ENCODE measurements at regions not wholly inside any gene's neighbourhood (a gene's known extent, or its start where the extent isn't known, plus 50 kb on each side); places are given as distances from the start of the nearest gene placed in this dataset.

DNA sequence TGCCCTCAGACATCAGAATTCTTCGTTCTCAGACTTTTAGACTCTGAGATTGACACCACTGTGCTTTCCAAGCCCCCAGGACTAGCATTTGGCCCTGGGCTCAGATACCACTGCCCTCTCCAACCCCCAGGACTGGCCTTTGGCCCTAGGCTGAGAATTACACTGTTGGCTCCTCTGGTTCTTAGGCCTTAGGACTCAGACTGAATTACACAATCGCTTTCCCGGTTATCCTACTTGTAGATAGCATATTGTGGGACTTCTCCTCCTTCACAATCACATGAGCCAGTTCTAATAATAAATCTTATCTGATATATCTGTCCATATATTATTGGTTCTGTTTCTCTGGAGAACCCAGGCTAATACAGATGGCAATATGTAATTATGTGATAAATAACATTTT lies 1725.5 kb downstream of the GRIK2 start:
- H3K27ac ChIP-seq (ENCODE audit: insufficient read depth, low read depth, low read length) = no peak overlapping the region
- H3K36me3 ChIP-seq (ENCODE audit: control insufficient read depth in 2 of 2, extremely low read depth in 1 of 2, insufficient read depth in 2 of 2, low read length in 2 of 2) = no peaks in the 10 kb centered on the region
- H3K9ac ChIP-seq (replicated peaks; ENCODE audit: extremely low read depth, insufficient read depth, low read length) = no peak overlapping the region
- intact Hi-C loops (cut with micrococcal nuclease) = no loop called here
- BruUV-seq (replicated peaks) = no TSS peak
- no peaks in the 10 kb centered on the region for H3K9me1 ChIP-seq (replicated peaks; ENCODE audit: control insufficient read depth, extremely low read depth, insufficient read depth, low read length)
- H3K4me3 ChIP-seq (replicated peaks in 1 of 3; ENCODE audit: insufficient read depth in 1 of 3, low read depth in 1 of 3, low read length in 3 of 3) = no peak overlapping the region
- H3K79me2 ChIP-seq (ENCODE audit: control insufficient read depth, insufficient read depth, low read length) = no peaks in the 10 kb centered on the region
- no peaks in the 10 kb centered on the region for H4K20me1 ChIP-seq (replicated peaks; ENCODE audit: control insufficient read depth, extremely low read depth, insufficient read depth, low read length)
- no peak for FAIRE-seq
- H3K4me2 ChIP-seq (ENCODE audit: insufficient read depth, low read length) = no peak overlapping the region
- dilution Hi-C loops (cut with MboI; ENCODE audit: extremely low pct_ligation_motif_present, low sequenced_read_pairs) = no loop called here
- H2AFZ ChIP-seq (ENCODE audit: low read depth, low read length) = no peak overlapping the region
- CTCF ChIA-PET = no interaction called here
- H3K4me1 ChIP-seq (ENCODE audit: control insufficient read depth, extremely low read depth, insufficient read depth, low read length) = no peaks in the 10 kb centered on the region
- DNase-seq (ENCODE audit: low read depth, low spot score) = no peak
- H3K27me3 ChIP-seq (ENCODE audit: control insufficient read depth in 2 of 2, insufficient read depth in 2 of 2, low read length in 2 of 2) = no peaks in the 10 kb centered on the region
- no peak for TF ChIP-seq JUN (IDR thresholded peaks at IDR 0.05; ENCODE audit: borderline replicate concordance, insufficient read depth, insufficient read length, low read depth)
- no peak for TF ChIP-seq POLR2AphosphoS5 (IDR thresholded peaks at IDR 0.05; ENCODE audit: insufficient read depth, low read depth, low read length)
- no peak for TF ChIP-seq MYC (IDR thresholded peaks at IDR 0.05; ENCODE audit: low read depth, low read length)
- TF ChIP-seq, protein P1, sequence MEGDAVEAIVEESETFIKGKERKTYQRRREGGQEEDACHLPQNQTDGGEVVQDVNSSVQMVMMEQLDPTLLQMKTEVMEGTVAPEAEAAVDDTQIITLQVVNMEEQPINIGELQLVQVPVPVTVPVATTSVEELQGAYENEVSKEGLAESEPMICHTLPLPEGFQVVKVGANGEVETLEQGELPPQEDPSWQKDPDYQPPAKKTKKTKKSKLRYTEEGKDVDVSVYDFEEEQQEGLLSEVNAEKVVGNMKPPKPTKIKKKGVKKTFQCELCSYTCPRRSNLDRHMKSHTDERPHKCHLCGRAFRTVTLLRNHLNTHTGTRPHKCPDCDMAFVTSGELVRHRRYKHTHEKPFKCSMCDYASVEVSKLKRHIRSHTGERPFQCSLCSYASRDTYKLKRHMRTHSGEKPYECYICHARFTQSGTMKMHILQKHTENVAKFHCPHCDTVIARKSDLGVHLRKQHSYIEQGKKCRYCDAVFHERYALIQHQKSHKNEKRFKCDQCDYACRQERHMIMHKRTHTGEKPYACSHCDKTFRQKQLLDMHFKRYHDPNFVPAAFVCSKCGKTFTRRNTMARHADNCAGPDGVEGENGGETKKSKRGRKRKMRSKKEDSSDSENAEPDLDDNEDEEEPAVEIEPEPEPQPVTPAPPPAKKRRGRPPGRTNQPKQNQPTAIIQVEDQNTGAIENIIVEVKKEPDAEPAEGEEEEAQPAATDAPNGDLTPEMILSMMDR (IDR thresholded peaks at IDR 0.05; ENCODE audit: extremely low read depth in 1 of 2, insufficient read depth in 1 of 2, low read depth in 1 of 2, low read length in 2 of 2) = no peak
- TF ChIP-seq FOS (IDR thresholded peaks at IDR 0.05; ENCODE audit: borderline replicate concordance, insufficient read depth, low read length) = no peak
- TF ChIP-seq, protein P2, sequence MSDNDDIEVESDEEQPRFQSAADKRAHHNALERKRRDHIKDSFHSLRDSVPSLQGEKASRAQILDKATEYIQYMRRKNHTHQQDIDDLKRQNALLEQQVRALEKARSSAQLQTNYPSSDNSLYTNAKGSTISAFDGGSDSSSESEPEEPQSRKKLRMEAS (IDR thresholded peaks at IDR 0.05; ENCODE audit: insufficient read depth, insufficient read length) = no peak
- TF ChIP-seq EZH2 (IDR thresholded peaks at IDR 0.05; ENCODE audit: borderline replicate concordance, low read depth, low read length, severe bottlenecking) = no peak
- no peak for TF ChIP-seq POLR2A (IDR thresholded peaks at IDR 0.05; ENCODE audit: low read depth, low read length)
- TF ChIP-seq GATA2 (IDR thresholded peaks at IDR 0.05; ENCODE audit: insufficient read depth, insufficient read length, low read depth, low read length) = no peak
- POLR2A ChIA-PET = no interaction called here
- H3K9me3 ChIP-seq (replicated peaks; ENCODE audit: control insufficient read depth, insufficient read depth, low read length) = no peaks in the 10 kb centered on the region

Data from endothelial cell of umbilical vein (primary cell).